Omental fat pad (tissue), 3 donors: ENCODE measurements at regions not wholly inside any gene's neighbourhood (a gene's known extent, or its start where the extent isn't known, plus 50 kb on each side); places are given as distances from the start of the nearest gene placed in this dataset.
A peak's percentile ranks its signal among the peaks of the same experiment; 100 is the strongest.

Experiments
- ATAC-seq: fragments of 150-250 bp; one replicate; pipeline ENCODE4 v1.9.1; 2016; ENCODE audit warnings: mild to moderate bottlenecking, moderate library complexity; ENCODE audit not compliant: low FRiP score
- DNase-seq: peaks from one replicate; pipeline ENCODE4 v3.0.0-alpha.2; 2019; ENCODE audit warnings: low spot score
- TF ChIP-seq, protein P1 (sequence below), 3 donors: fragments of 450-650 bp; IDR thresholded peaks; one replicate each; pipeline ENCODE4 v1.5.1; 2016 to 2017; ENCODE audit warnings: antibody characterized with exemption in 3 of 3, mild to moderate bottlenecking in 3 of 3, moderate library complexity in 2 of 3

GRCh38 chr5:93873211-93873736 is 131.9 kb upstream of the POU5F2 start:
- DNase-seq (no peak), ATAC-seq (no peak)
- TF ChIP-seq, protein P1, sequence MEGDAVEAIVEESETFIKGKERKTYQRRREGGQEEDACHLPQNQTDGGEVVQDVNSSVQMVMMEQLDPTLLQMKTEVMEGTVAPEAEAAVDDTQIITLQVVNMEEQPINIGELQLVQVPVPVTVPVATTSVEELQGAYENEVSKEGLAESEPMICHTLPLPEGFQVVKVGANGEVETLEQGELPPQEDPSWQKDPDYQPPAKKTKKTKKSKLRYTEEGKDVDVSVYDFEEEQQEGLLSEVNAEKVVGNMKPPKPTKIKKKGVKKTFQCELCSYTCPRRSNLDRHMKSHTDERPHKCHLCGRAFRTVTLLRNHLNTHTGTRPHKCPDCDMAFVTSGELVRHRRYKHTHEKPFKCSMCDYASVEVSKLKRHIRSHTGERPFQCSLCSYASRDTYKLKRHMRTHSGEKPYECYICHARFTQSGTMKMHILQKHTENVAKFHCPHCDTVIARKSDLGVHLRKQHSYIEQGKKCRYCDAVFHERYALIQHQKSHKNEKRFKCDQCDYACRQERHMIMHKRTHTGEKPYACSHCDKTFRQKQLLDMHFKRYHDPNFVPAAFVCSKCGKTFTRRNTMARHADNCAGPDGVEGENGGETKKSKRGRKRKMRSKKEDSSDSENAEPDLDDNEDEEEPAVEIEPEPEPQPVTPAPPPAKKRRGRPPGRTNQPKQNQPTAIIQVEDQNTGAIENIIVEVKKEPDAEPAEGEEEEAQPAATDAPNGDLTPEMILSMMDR (IDR thresholded peaks at IDR 0.05) = no peak

GRCh38 chr5:93870649-93871048 is 129.2 kb upstream of the POU5F2 start:
- TF ChIP-seq, protein P1 (IDR thresholded peaks at IDR 0.05) = no peak
- ATAC-seq = no peak

DNA sequence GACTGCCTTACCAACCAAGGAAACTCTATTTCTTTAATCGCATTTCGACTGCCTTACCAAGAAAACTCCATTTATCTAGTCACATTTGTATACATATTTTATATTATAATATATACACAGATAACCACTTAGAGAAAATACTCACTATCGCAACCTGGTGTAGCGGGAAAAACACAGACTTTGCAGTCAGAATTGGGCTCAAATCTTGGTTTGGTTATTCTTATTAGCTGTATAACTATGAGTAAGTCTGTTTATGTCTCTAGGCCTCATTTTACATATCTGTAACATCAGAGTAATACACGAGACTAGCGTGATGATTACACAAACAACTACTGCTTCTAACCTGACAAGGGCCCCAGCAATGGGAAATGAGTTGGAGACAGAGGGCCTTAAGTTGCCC is 127.5 kb upstream of the POU5F2 start:
- ATAC-seq (no peak), DNase-seq (no peak)
- TF ChIP-seq, protein P1 (IDR thresholded peaks at IDR 0.05) = no peak

More at GRCh38 chr5:93870649-93871048, 129.2 kb upstream of the POU5F2 start:
- no peak for DNase-seq

DNA sequence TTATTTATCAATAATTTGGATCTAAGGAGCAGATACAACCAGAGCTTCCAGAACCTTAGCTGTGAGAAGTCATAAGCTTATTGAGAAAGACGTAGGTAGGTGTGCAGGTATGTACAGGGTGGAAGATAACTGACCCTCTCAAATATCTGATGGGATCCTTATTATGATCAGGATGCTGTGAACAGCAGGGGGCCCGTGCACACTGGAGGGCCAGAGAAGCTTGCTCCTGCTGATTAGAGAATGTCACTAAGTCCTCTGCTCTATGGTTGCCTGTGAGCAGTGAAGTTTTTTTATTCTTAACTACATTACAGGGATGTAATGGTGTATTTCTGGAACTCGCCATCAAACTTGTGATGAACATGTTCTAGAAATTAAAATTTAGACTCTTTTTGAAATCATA is 108.9 kb upstream of the POU5F2 start:
- TF ChIP-seq, protein P1 (IDR thresholded peaks at IDR 0.05) = no peak
- ATAC-seq (no peak), DNase-seq (no peak)

DNA sequence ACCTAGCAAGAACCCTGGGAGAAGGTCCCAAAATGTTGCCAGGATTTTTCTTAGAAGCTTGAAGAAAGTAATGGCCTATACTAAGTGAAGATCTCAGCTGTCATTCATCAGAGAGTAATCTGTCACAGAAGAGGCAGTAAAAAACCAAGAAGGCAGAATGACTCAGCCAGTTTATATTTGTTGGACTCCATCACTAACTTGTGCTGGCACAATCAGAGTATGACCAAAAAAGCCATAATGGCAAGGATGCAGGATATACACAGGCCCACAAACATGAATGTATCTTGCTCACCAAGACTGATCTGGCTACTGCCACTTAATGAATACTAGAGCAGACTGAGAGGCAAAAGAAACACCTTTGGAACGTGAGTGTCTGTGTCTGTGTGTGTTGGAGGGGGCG is 104.0 kb upstream of the POU5F2 start:
- TF ChIP-seq, protein P1 (IDR thresholded peaks at IDR 0.05) = no peak
- no peak for DNase-seq
- no peak for ATAC-seq

- ATAC-seq = peak; percentile 75
- TF ChIP-seq, protein P1 (IDR thresholded peaks at IDR 0.05) = no peak
- DNase-seq = no peak
Observed at GRCh38 chr5:93831449-93831848, 90.0 kb upstream of the POU5F2 start.

GRCh38 chr5:93830893-93831292 is 89.5 kb upstream of the POU5F2 start:
- DNase-seq = no peak
- no peak for ATAC-seq
- TF ChIP-seq, protein P1 (IDR thresholded peaks at IDR 0.05) = no peak
